Hematopoietic multipotent progenitor cell treated with erythropoietin and hydrocortisone succinate and interleukin-3 and kit ligand, for 4 days (in vitro differentiated cells): ENCODE measurements at regions not wholly inside any gene's neighbourhood (a gene's known extent, or its start where the extent isn't known, plus 50 kb on each side); places are given as distances from the start of the nearest gene placed in this dataset.
"Not testable (repeated sequence)": the region's sequence is repeated elsewhere in the genome, so short reads cannot be mapped to it uniquely, and the experiment has no call there.

Experiments used
- DNase-seq: peaks from one replicate; pipeline ENCODE4 v3.0.0-alpha.2; 2015

GRCh38 chr6:3545156-3545555 lies 88.3 kb upstream of the SLC22A23 start:
- DNase-seq = peak; percentile 32

- DNase-seq = no peak
These were observed 85.3 kb upstream of the SLC22A23 start for GRCh38 chr6:3542032-3542640.

- no peak for DNase-seq
These were observed 84.2 kb upstream of the SLC22A23 start for GRCh38 chr6:3541006-3541585.

- no peak for DNase-seq
These were observed 83.5 kb upstream of the SLC22A23 start for GRCh38 chr6:3540253-3540820.

GRCh38 chr6:3538536-3538935 lies 81.7 kb upstream of the SLC22A23 start:
- DNase-seq = no peak

GRCh38 chr6:3536901-3537300 lies 80.1 kb upstream of the SLC22A23 start:
- DNase-seq = no peak

- DNase-seq = no peak
These were observed 79.1 kb upstream of the SLC22A23 start for GRCh38 chr6:3535776-3536435.

- DNase-seq = no peak
These were observed 78.4 kb upstream of the SLC22A23 start for GRCh38 chr6:3535033-3535775.

- no peak for DNase-seq
These were observed 77.7 kb upstream of the SLC22A23 start for GRCh38 chr6:3534599-3534998.

- no peak for DNase-seq
These were observed 77.1 kb upstream of the SLC22A23 start for GRCh38 chr6:3533981-3534380.

GRCh38 chr6:3532296-3532916 lies 75.6 kb upstream of the SLC22A23 start:
- DNase-seq = no peak

GRCh38 chr6:3531481-3531880 lies 74.6 kb upstream of the SLC22A23 start:
- DNase-seq = no peak

- no peak for DNase-seq
These were observed 73.7 kb upstream of the SLC22A23 start for GRCh38 chr6:3530515-3530914.

GRCh38 chr6:3529721-3530120 lies 72.9 kb upstream of the SLC22A23 start:
- no peak for DNase-seq

GRCh38 chr6:3529232-3529631 lies 72.4 kb upstream of the SLC22A23 start:
- no peak for DNase-seq

GRCh38 chr6:3528081-3528671 lies 71.3 kb upstream of the SLC22A23 start:
- DNase-seq = not testable (repeated sequence)

GRCh38 chr6:3527651-3527977 lies 70.8 kb upstream of the SLC22A23 start:
- DNase-seq = no peak

- no peak for DNase-seq
These were observed 70.3 kb upstream of the SLC22A23 start for GRCh38 chr6:3526962-3527650.

- DNase-seq = no peak
These were observed 69.1 kb upstream of the SLC22A23 start for GRCh38 chr6:3525915-3526314.

- no peak for DNase-seq
These were observed 67.6 kb upstream of the SLC22A23 start for GRCh38 chr6:3524456-3524855.

- DNase-seq = no peak
These were observed 67.1 kb upstream of the SLC22A23 start for GRCh38 chr6:3523966-3524365.

GRCh38 chr6:3523271-3523670 lies 66.4 kb upstream of the SLC22A23 start:
- DNase-seq = no peak
